ENCODE measurements at regions not wholly inside any gene's neighbourhood (a gene's known extent, or its start where the extent isn't known, plus 50 kb on each side); places are given as distances from the start of the nearest gene placed in this dataset.

DNA sequence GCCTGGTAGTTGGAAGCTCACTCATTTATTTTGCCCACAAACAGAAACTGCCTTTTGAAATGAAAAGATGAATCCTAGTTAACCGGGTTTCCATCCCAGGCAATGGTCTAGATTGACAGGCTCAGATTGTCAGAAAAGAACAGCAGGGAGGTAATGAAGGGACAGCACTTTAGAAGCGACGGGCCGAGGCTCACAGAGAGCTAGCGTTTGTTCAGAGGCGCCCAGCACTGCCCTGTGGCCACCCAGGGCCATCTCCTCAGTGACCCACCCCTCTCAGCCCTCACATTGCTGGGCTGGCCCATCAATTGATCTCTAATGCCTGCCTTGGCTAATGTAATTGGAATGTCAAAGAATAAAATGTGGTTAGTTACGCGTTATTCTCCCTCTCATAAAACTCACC lies 304.8 kb downstream of the CDCA7 start:
- ATAC-seq, result no peak
- Mint-ChIP-seq H3K27ac (no peak overlapping the region), H3K9me3 (ENCODE audit: insufficient read depth) (no peaks in the 10 kb centered on the region), H3K4me3 (no peak overlapping the region), H3K27me3 (ENCODE audit: low read depth) (peaks cover 18% of the 10 kb centered on the region), H3K4me1 (ENCODE audit: low read depth) (no peaks in the 10 kb centered on the region), H3K36me3 (ENCODE audit: low read depth) (no peaks in the 10 kb centered on the region)
- ChIA-PET POLR2A (no interaction called here), CTCF (no interaction called here)
- DNase-seq, result no peak

DNA sequence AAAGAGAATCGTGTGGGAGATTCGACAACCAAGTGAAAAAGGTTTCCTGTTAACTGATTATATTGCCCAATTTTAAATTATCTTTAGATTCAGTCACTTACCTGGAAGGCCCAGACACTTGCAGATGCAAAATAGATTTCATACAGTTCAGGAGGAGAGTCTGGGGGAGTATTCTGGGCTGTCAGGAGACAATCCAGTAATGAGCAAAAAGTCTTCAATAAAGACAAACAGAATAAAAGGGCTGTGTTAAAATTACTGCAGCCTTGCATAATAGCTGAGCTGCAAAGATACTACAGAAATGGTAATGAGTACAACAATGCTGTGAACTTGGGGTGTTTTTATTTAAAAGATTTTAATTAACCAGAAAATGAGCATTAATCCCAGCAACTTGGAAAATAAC lies 303.6 kb downstream of the SP3 start:
- DNase-seq (no peak), ATAC-seq (no peak)
- H3K27ac Mint-ChIP-seq, result no peak overlapping the region
- ChIA-PET CTCF (no interaction called here), POLR2A (no interaction called here)
- H3K27me3 Mint-ChIP-seq (ENCODE audit: low read depth), result peaks cover 18% of the 10 kb centered on the region
- H3K9me3 Mint-ChIP-seq (ENCODE audit: insufficient read depth), result no peaks in the 10 kb centered on the region
- no peak overlapping the region for H3K4me3 Mint-ChIP-seq
- H3K36me3 Mint-ChIP-seq (ENCODE audit: low read depth), result no peaks in the 10 kb centered on the region
- H3K4me1 Mint-ChIP-seq (ENCODE audit: low read depth), result no peaks in the 10 kb centered on the region

DNA sequence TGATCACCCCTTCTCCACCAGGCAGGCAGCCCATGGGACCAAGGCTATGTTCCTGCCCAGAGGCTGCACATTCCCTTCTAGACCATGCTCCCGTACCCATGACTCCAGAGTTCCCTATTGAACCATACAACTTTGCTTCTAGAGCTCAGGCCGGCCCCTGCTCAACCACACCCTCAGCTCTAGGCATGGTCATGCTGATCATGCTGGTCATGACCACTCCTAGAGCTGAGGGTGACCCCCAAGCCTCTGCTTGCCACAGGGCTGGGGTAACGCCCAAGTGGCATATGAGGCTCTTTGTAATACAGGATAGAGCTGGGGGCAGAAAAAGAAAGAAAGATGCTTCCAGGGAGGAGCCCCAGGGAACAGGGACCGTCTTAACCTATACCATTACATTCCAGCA lies 301.8 kb downstream of the SP3 start:
- ATAC-seq (no peak), DNase-seq (no peak)
- H3K9me3 Mint-ChIP-seq (ENCODE audit: insufficient read depth), result no peaks in the 10 kb centered on the region
- ChIA-PET POLR2A (no interaction called here), CTCF (no interaction called here)
- H3K27ac Mint-ChIP-seq, result no peak overlapping the region
- no peaks in the 10 kb centered on the region for H3K36me3 Mint-ChIP-seq (ENCODE audit: low read depth)
- H3K4me3 Mint-ChIP-seq, result no peak overlapping the region
- peaks cover 20% of the 10 kb centered on the region for H3K27me3 Mint-ChIP-seq (ENCODE audit: low read depth)
- H3K4me1 Mint-ChIP-seq (ENCODE audit: low read depth), result no peaks in the 10 kb centered on the region

DNA sequence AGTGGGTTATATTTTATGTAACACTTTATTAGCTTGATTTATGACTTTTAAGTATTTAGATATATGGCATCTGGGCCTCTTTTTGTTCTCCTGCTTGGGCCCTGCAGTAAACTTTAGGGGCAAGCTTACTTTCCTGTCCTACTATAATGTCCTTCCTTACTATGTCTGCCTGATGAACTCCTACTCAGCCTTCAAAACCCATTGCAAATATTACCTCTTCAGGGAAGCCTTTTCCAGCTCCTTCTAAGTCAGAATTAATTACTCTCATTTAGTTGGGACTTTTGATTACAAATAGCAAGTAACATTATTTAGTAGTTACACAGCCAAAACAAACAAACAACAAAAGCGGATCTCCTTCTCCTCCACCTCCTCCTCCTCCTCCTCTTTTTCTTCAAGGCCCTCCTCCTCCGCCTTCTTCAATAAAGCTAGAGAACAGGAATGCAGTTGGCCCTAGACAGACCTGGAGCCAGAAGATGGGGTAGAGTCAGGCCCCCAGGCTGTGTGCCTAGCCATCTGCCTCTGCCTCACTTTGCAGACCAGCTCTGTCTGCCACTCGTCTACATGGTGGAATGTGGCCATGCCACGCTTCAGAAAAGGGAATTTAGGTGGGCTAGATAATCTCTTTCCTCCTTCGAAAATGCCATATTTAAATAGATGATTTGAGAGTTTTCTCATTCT lies 301.2 kb downstream of the SP3 start:
- ChIA-PET CTCF (no interaction called here), POLR2A (no interaction called here)
- H3K9me3 Mint-ChIP-seq (ENCODE audit: insufficient read depth), result no peaks in the 10 kb centered on the region
- no peak overlapping the region for H3K4me3 Mint-ChIP-seq
- no peak for ATAC-seq
- peaks cover 19% of the 10 kb centered on the region for H3K27me3 Mint-ChIP-seq (ENCODE audit: low read depth)
- H3K4me1 Mint-ChIP-seq (ENCODE audit: low read depth), result no peaks in the 10 kb centered on the region
- H3K36me3 Mint-ChIP-seq (ENCODE audit: low read depth), result no peaks in the 10 kb centered on the region
- DNase-seq, result no peak
- H3K27ac Mint-ChIP-seq, result no peak overlapping the region

DNA sequence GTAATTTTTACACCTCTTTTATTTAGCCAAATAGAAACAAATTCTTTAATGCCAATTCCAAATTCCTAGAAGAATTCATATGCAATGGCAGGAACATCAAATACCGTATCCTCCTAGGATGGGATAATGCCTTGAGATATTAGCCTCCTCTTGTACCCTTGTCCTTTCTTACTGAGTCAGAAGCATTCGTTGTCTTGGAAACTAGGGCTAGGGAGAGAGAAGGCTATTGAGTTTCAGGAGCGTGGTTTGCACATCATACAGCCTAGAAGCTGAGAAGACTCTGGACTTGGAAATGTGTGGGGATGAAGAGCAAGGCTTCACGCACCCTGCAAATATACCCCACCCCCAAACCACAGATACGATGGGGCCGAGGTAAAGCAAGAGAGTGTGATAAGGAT lies 300.7 kb downstream of the SP3 start:
- Mint-ChIP-seq H3K27me3 (ENCODE audit: low read depth) (peaks cover 22% of the 10 kb centered on the region), H3K9me3 (ENCODE audit: insufficient read depth) (no peaks in the 10 kb centered on the region), H3K36me3 (ENCODE audit: low read depth) (no peaks in the 10 kb centered on the region), H3K4me3 (no peak overlapping the region), H3K4me1 (ENCODE audit: low read depth) (no peaks in the 10 kb centered on the region), H3K27ac (no peak overlapping the region)
- ChIA-PET CTCF (no interaction called here), POLR2A (no interaction called here)
- no peak for ATAC-seq
- no peak for DNase-seq

DNA sequence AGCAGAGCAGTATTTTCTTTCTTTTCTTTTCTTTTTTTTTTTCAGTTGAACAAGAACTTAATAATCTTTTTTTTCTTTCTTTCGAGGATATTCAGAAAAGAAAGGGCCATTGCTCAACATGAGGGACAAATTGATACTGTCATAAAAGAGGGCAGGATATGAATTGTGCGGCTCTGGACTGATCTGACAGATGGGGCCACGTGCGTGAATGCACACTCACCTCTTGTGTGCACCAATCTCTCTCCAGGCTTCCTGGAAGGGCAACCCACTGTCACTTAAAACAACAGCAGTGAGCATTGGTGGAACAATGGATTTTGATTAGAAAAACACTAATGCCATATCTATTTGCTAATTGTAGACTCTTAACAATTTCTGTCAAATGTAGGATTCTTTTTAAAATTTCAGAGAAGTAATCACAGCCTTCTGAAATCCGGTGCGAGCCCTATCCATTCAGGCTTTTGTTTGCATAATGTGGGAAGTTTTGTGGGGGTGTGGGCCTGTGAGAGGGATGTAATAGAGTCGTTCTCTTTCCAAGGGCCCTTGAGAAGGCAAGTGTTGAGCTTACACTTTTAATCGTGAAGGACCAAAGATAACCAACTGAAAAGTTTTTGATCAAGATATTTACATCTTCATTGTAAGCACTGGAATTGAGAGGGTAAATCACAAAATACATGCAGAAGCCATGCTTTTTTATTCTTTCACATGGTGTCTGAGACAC lies 298.8 kb downstream of the SP3 start:
- H3K27me3 Mint-ChIP-seq (ENCODE audit: low read depth), result peaks cover 21% of the 10 kb centered on the region
- POLR2A ChIA-PET, result no interaction called here

DNA sequence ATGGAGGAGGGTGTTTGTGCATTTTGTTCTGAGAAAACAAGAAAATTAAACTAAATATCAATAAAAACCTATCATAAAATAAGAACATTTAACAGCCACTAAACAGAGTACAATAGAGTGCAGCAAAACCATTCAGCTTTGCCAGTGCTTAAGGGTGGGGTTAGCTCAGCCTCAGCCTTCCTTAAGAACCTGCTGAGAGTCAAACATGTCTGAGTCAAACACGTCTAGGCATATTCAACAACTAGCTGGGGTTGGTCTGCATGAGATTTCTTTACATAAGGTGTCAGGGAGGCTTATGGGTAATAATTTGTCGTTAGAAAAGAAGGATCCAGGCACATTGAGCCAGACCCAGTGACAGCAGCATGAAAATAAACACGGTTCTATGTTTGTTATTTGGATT lies 298.2 kb downstream of the SP3 start:
- no peak for DNase-seq
- CTCF ChIA-PET, result no interaction called here
- POLR2A ChIA-PET, result no interaction called here
- no peaks in the 10 kb centered on the region for H3K9me3 Mint-ChIP-seq (ENCODE audit: insufficient read depth)
- peaks cover 21% of the 10 kb centered on the region for H3K27me3 Mint-ChIP-seq (ENCODE audit: low read depth)
- no peak overlapping the region for H3K27ac Mint-ChIP-seq
- no peaks in the 10 kb centered on the region for H3K4me1 Mint-ChIP-seq (ENCODE audit: low read depth)
- H3K4me3 Mint-ChIP-seq, result no peak overlapping the region
- no peaks in the 10 kb centered on the region for H3K36me3 Mint-ChIP-seq (ENCODE audit: low read depth)
- no peak for ATAC-seq

More for the DNA sequence above, 298.8 kb downstream of the SP3 start:
- H3K36me3 Mint-ChIP-seq (ENCODE audit: low read depth), result no peaks in the 10 kb centered on the region
- no peak for DNase-seq
- H3K9me3 Mint-ChIP-seq (ENCODE audit: insufficient read depth), result no peaks in the 10 kb centered on the region
- no peak overlapping the region for H3K27ac Mint-ChIP-seq
- no peaks in the 10 kb centered on the region for H3K4me1 Mint-ChIP-seq (ENCODE audit: low read depth)
- ATAC-seq, result no peak
- H3K4me3 Mint-ChIP-seq, result no peak overlapping the region
- CTCF ChIA-PET, result no interaction called here

DNA sequence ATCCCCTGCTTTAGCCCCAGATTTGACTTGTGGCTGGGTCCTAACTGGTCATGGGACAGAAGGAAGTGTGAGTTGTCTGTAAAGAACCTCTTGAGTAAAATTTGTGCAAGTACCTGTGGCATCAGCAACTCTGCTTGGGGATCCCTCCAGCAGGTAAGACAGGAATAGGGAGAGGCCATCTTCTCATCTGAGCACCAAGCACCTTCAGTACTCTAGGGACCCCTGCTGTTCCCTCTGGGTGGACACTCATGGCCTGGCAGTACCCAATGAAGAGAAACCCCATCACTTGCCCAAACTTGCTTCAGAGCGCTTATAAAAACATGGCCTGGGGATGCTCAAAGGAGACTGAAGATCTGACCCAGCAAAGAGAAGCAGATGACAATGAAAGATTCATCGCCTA lies 297.8 kb downstream of the SP3 start:
- ATAC-seq, result no peak
- Mint-ChIP-seq H3K36me3 (ENCODE audit: low read depth) (no peaks in the 10 kb centered on the region), H3K4me1 (ENCODE audit: low read depth) (no peaks in the 10 kb centered on the region), H3K9me3 (ENCODE audit: insufficient read depth) (no peaks in the 10 kb centered on the region), H3K4me3 (no peak overlapping the region), H3K27me3 (ENCODE audit: low read depth) (peaks cover 21% of the 10 kb centered on the region), H3K27ac (no peak overlapping the region)
- ChIA-PET POLR2A (no interaction called here), CTCF (no interaction called here)
- no peak for DNase-seq

DNA sequence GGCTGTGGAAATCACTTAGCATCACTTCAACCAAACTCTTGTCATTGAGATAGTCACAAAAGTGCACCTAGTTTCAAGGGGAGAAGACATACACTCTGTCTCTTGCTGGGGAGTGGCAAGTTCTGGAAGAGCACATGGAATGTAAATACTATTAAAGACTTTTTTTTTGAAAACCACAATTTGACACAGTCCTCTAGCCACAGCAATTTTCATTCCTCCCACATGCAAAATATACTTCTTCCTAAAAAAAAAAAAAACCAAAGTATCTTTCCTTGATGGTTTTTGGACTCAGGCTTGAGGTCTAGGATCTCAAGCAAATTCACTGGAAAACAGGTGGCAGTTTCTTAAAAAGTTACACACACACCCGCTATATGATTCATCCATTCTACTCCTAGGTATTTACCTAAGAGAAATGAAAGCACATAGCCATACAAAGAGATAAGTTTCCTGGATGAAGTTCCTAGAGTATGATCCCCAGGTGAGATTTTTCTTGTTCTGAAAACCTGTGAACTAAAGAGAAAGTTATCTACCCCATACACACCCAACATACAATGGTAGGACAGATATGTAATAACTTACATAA lies 295.8 kb downstream of the SP3 start:
- Mint-ChIP-seq H3K4me1 (ENCODE audit: low read depth) (no peaks in the 10 kb centered on the region), H3K4me3 (no peak overlapping the region), H3K9me3 (ENCODE audit: insufficient read depth) (no peaks in the 10 kb centered on the region), H3K36me3 (ENCODE audit: low read depth) (no peaks in the 10 kb centered on the region), H3K27ac (no peak overlapping the region), H3K27me3 (ENCODE audit: low read depth) (peaks cover 14% of the 10 kb centered on the region)
- ChIA-PET POLR2A (no interaction called here), CTCF (no interaction called here)
- ATAC-seq (no peak), DNase-seq (no peak)

DNA sequence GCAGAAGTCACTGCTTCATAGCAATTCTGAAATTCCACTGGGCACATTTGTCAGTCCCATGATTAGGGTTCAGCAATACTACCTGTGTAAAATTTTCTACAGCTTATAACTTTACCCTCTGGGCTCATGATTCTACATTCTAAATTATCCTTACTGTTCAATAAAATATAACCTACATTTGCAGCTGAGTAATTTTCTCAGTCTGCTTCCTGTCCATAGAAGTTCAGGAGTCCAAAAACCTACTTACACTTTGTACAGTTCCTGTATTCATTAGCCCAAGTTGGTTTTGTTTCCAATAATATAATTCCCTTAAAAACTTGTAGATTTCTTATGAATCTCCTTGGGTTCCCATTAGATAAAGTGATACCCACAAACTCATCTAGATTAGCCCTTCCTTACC lies 295.3 kb downstream of the SP3 start:
- ChIA-PET POLR2A (no interaction called here), CTCF (no interaction called here)
- Mint-ChIP-seq H3K36me3 (ENCODE audit: low read depth) (no peaks in the 10 kb centered on the region), H3K9me3 (ENCODE audit: insufficient read depth) (no peaks in the 10 kb centered on the region), H3K27me3 (ENCODE audit: low read depth) (peaks cover 14% of the 10 kb centered on the region), H3K4me1 (ENCODE audit: low read depth) (no peaks in the 10 kb centered on the region), H3K4me3 (no peak overlapping the region), H3K27ac (no peak overlapping the region)
- DNase-seq (no peak), ATAC-seq (no peak)

DNA sequence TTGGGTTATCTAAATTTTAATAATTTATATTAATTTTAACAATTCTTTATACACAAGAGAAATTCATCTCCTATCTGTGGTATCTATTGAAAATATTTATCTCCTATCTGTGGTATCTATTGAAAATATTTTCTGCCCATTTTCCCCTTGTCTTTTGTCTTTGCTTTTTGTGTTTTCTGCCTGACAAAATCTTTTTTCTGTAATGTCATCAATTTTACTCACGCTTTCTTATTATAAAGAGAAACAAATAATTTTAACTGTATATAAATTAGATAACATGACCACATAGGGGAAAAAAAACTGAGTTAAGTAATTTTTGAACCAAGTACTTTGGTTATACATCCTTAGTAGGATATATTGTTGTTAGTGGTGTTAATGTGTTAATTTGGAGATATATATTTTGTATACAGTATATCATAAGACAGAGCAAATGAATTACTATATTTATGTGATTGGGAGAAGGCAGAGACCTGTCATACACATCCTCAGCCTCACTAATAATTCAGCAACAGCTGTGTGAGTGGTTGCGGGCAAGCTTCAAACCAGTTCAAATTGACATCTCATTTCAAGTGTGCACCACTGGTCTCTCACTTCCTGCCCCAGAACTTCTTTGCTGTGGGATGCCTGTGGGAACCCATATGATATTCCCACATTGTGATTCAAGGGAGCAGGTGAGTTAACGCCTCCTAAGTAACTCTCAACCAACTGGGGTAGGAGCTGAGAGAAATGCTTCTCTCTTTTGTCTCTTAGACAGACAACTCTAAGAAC lies 292.4 kb downstream of the SP3 start:
- H3K27ac Mint-ChIP-seq, result no peak overlapping the region
- no peak for ATAC-seq
- CTCF ChIA-PET, result interaction anchor here (0.7 kb wide), 1 partner anchor 16 kb away, joined by 3 read pairs; no protein-coding TSS in a partner anchor

DNA sequence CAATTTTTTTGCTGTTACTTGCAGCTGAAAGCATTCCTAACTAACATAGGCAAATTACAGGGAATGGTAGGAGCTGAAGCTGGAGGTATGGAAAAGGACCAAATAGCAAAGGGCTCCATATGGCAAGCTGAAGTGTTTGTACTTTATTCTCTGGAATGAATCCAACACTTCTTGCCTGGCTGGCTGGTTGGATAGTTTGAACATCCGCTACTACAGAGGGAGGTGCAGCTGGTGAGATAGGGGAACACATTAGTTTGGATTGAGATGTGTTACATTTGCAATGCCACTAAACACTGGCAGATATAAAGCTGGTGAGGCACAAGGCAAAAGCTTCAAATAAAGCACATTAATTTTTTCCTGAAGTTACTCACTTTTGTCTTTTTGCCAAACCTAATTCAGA lies 291.5 kb downstream of the SP3 start:
- peaks cover 2% of the 10 kb centered on the region for H3K4me1 Mint-ChIP-seq (ENCODE audit: low read depth)
- ATAC-seq, result no peak
- peaks cover 17% of the 10 kb centered on the region for H3K27me3 Mint-ChIP-seq (ENCODE audit: low read depth)
- no peak for DNase-seq
- H3K27ac Mint-ChIP-seq, result no peak overlapping the region
- CTCF ChIA-PET, result interaction anchor here (0.7 kb wide), 1 partner anchor 17 kb away, joined by 3 read pairs; no protein-coding TSS in a partner anchor
- no peaks in the 10 kb centered on the region for H3K9me3 Mint-ChIP-seq (ENCODE audit: insufficient read depth)
- H3K36me3 Mint-ChIP-seq (ENCODE audit: low read depth), result no peaks in the 10 kb centered on the region
- POLR2A ChIA-PET, result no interaction called here
- no peak overlapping the region for H3K4me3 Mint-ChIP-seq

More for the DNA sequence above, 292.4 kb downstream of the SP3 start:
- POLR2A ChIA-PET, result no interaction called here
- DNase-seq, result no peak
- Mint-ChIP-seq H3K36me3 (ENCODE audit: low read depth) (no peaks in the 10 kb centered on the region), H3K9me3 (ENCODE audit: insufficient read depth) (no peaks in the 10 kb centered on the region), H3K27me3 (ENCODE audit: low read depth) (peaks cover 14% of the 10 kb centered on the region), H3K4me3 (no peak overlapping the region), H3K4me1 (ENCODE audit: low read depth) (peaks cover 2% of the 10 kb centered on the region)
